ENCODE measurements at regions not wholly inside any gene's neighbourhood (a gene's known extent, or its start where the extent isn't known, plus 50 kb on each side); places are given as distances from the start of the nearest gene placed in this dataset.

GRCh38 chr4:41420541-41420940 is 117.4 kb upstream of the LIMCH1 start:
- Histone ChIP-seq H3K9me3 (ENCODE audit: control insufficient read depth in 2 of 2, insufficient read depth in 1 of 2, low read depth in 1 of 2, low read length in 1 of 2) (no peaks in the 10 kb centered on the region), H3K27ac (ENCODE audit: low read depth in 1 of 3, low read length in 2 of 3) (no peak overlapping the region), H3K4me3 (ENCODE audit: low read depth in 1 of 3, low read length in 3 of 3) (no peak overlapping the region), H3K4me1 (ENCODE audit: control insufficient read depth in 3 of 3, insufficient read depth in 2 of 3, low read depth in 1 of 3, low read length in 2 of 3) (peaks cover 0 to 4% (median 0%) of the 10 kb centered on the region in 3 donors), H3K27me3 (ENCODE audit: control insufficient read depth in 3 of 3, insufficient read depth in 3 of 3, low read length in 3 of 3) (peaks cover 0 to 2% (median 0%) of the 10 kb centered on the region in 3 donors), H3K36me3 (ENCODE audit: control insufficient read depth in 3 of 3, insufficient read depth in 2 of 3, low read depth in 1 of 3, low read length in 3 of 3) (no peaks in the 10 kb centered on the region)
- FAIRE-seq (no peak), DNase-seq (no peak)
- WGBS, 3 donors: 66 to 78% (median 73%) methylated on average over 6 of the region's 6 CpGs

DNA sequence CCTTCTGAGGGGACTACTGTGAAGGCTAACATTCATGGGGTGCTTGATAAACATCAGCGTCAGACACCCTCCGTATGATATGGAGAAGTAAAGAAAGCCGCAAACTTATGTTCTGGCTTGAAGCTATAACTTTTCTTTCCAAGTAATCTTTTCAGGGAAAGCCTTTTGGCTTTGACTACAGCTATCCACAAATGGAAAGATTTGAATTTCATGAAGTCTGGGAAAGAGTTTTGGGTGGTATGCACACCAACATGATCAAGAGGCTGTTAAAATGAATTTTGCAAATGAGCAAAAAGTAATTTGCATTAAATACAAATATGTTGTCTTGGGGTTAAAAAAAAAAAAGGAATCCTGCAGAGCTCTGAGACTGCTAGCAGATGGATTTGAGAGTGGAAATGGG is 114.8 kb upstream of the LIMCH1 start:
- no peaks in the 10 kb centered on the region for H3K36me3 ChIP-seq (ENCODE audit: control insufficient read depth in 3 of 3, insufficient read depth in 2 of 3, low read depth in 1 of 3, low read length in 3 of 3)
- H3K27ac ChIP-seq (ENCODE audit: low read depth in 1 of 3, low read length in 2 of 3): no peak overlapping the region
- DNase-seq (no peak), FAIRE-seq (no peak)
- no peaks in the 10 kb centered on the region for H3K9me3 ChIP-seq (ENCODE audit: control insufficient read depth in 2 of 2, insufficient read depth in 1 of 2, low read depth in 1 of 2, low read length in 1 of 2)
- H3K4me3 ChIP-seq (ENCODE audit: low read depth in 1 of 3, low read length in 3 of 3): no peak overlapping the region
- peaks cover 0 to 4% (median 0%) of the 10 kb centered on the region in 3 donors for H3K27me3 ChIP-seq (ENCODE audit: control insufficient read depth in 3 of 3, insufficient read depth in 3 of 3, low read length in 3 of 3)
- peaks cover 0 to 4% (median 0%) of the 10 kb centered on the region in 3 donors for H3K4me1 ChIP-seq (ENCODE audit: control insufficient read depth in 3 of 3, insufficient read depth in 2 of 3, low read depth in 1 of 3, low read length in 2 of 3)
- WGBS, 3 donors: 86 to 91% (median 88%) methylated on average over 3 of the region's 3 CpGs

- Histone ChIP-seq H3K9me3 (ENCODE audit: control insufficient read depth in 2 of 2, insufficient read depth in 1 of 2, low read depth in 1 of 2, low read length in 1 of 2) (no peaks in the 10 kb centered on the region), H3K27ac (ENCODE audit: low read depth in 1 of 3, low read length in 2 of 3) (no peak overlapping the region), H3K27me3 (ENCODE audit: control insufficient read depth in 3 of 3, insufficient read depth in 3 of 3, low read length in 3 of 3) (peaks cover 0 to 4% (median 0%) of the 10 kb centered on the region in 3 donors), H3K4me1 (ENCODE audit: control insufficient read depth in 3 of 3, insufficient read depth in 2 of 3, low read depth in 1 of 3, low read length in 2 of 3) (peaks cover 0 to 4% (median 0%) of the 10 kb centered on the region in 3 donors), H3K36me3 (ENCODE audit: control insufficient read depth in 3 of 3, insufficient read depth in 2 of 3, low read depth in 1 of 3, low read length in 3 of 3) (no peaks in the 10 kb centered on the region), H3K4me3 (ENCODE audit: low read depth in 1 of 3, low read length in 3 of 3) (no peak overlapping the region)
- DNase-seq (no peak), FAIRE-seq (no peak)
Observed at GRCh38 chr4:41424522-41424921, 113.4 kb upstream of the LIMCH1 start.

DNA sequence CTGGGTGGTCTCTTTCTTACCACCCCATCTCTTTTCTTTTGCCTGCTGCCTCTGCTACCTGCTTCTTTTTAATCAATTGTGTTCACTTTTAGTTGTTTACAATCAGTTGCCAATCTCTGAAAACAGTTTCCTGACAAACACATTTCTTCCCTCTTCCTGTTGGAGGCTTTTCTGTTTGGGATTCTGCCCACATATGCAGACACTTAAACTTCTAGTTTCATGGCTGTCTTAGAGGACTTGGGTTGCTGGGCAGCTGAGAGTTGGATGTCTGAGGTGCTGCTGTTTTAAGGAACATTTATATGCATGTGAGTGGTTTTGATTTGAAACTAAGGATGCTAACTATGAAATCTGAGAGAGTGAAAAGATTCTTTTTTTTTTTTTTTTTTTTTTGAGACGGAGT is 112.3 kb upstream of the LIMCH1 start:
- FAIRE-seq: no peak
- H3K27ac ChIP-seq (ENCODE audit: low read depth in 1 of 3, low read length in 2 of 3): no peak overlapping the region

DNA sequence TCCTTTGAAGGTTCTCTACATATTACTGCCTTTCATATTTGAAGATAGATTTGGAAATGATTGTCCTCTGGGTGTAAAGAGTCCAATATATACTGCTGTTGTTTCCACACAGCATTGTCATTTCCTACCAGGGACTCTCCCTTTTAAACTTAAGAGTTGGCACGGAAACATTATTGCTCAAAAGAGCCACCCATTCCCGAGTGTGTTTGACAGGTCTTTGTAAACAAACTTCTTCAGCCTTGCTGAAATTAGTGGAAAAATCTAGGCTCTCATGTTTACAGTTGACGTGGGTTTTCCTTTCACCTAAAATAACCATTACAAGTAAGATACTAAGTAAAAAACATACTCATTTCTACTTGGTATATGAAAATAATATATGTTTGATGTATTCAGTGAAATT is 111.4 kb upstream of the LIMCH1 start:
- WGBS, 3 donors: 29 to 34% (median 33%) methylated on average over 3 of the region's 3 CpGs
- H3K4me1 ChIP-seq (ENCODE audit: control insufficient read depth in 3 of 3, insufficient read depth in 2 of 3, low read depth in 1 of 3, low read length in 2 of 3): peaks cover 0 to 4% (median 0%) of the 10 kb centered on the region in 3 donors
- H3K36me3 ChIP-seq (ENCODE audit: control insufficient read depth in 3 of 3, insufficient read depth in 2 of 3, low read depth in 1 of 3, low read length in 3 of 3): no peaks in the 10 kb centered on the region
- H3K4me3 ChIP-seq (ENCODE audit: low read depth in 1 of 3, low read length in 3 of 3): no peak overlapping the region
- FAIRE-seq: no peak
- H3K9me3 ChIP-seq (ENCODE audit: control insufficient read depth in 2 of 2, insufficient read depth in 1 of 2, low read depth in 1 of 2, low read length in 1 of 2): no peaks in the 10 kb centered on the region
- peak overlapping the region in 1 of 3 donors; percentile 47 for H3K27ac ChIP-seq (ENCODE audit: low read depth in 1 of 3, low read length in 2 of 3)
- no peak for DNase-seq
- H3K27me3 ChIP-seq (ENCODE audit: control insufficient read depth in 3 of 3, insufficient read depth in 3 of 3, low read length in 3 of 3): peaks cover 0 to 4% (median 0%) of the 10 kb centered on the region in 3 donors

More for the DNA sequence above, 112.3 kb upstream of the LIMCH1 start:
- Histone ChIP-seq H3K4me1 (ENCODE audit: control insufficient read depth in 3 of 3, insufficient read depth in 2 of 3, low read depth in 1 of 3, low read length in 2 of 3) (peaks cover 0 to 4% (median 0%) of the 10 kb centered on the region in 3 donors), H3K9me3 (ENCODE audit: control insufficient read depth in 2 of 2, insufficient read depth in 1 of 2, low read depth in 1 of 2, low read length in 1 of 2) (no peaks in the 10 kb centered on the region), H3K36me3 (ENCODE audit: control insufficient read depth in 3 of 3, insufficient read depth in 2 of 3, low read depth in 1 of 3, low read length in 3 of 3) (no peaks in the 10 kb centered on the region), H3K4me3 (ENCODE audit: low read depth in 1 of 3, low read length in 3 of 3) (no peak overlapping the region), H3K27me3 (ENCODE audit: control insufficient read depth in 3 of 3, insufficient read depth in 3 of 3, low read length in 3 of 3) (peaks cover 0 to 4% (median 0%) of the 10 kb centered on the region in 3 donors)
- no peak for DNase-seq
- no CpG with 5 or more reads among the region's 1 CpG for WGBS, 3 donors

GRCh38 chr4:41427306-41427882 is 110.6 kb upstream of the LIMCH1 start:
- DNase-seq (no peak), FAIRE-seq (no peak)
- 42 to 46% (median 42%) methylated on average over 7 of the region's 7 CpGs for WGBS, 3 donors
- no peaks in the 10 kb centered on the region for H3K9me3 ChIP-seq (ENCODE audit: control insufficient read depth in 2 of 2, insufficient read depth in 1 of 2, low read depth in 1 of 2, low read length in 1 of 2)
- peaks cover 0 to 4% (median 0%) of the 10 kb centered on the region in 3 donors for H3K4me1 ChIP-seq (ENCODE audit: control insufficient read depth in 3 of 3, insufficient read depth in 2 of 3, low read depth in 1 of 3, low read length in 2 of 3)
- peak overlapping the region in 2 of 3 donors; percentile 1 to 64 for H3K27ac ChIP-seq (ENCODE audit: low read depth in 1 of 3, low read length in 2 of 3)
- H3K36me3 ChIP-seq (ENCODE audit: control insufficient read depth in 3 of 3, insufficient read depth in 2 of 3, low read depth in 1 of 3, low read length in 3 of 3): no peaks in the 10 kb centered on the region
- H3K4me3 ChIP-seq (ENCODE audit: low read depth in 1 of 3, low read length in 3 of 3): no peak overlapping the region
- H3K27me3 ChIP-seq (ENCODE audit: control insufficient read depth in 3 of 3, insufficient read depth in 3 of 3, low read length in 3 of 3): peaks cover 0 to 4% (median 0%) of the 10 kb centered on the region in 3 donors

GRCh38 chr4:41427931-41428600 is 109.9 kb upstream of the LIMCH1 start:
- H3K4me1 ChIP-seq (ENCODE audit: control insufficient read depth in 3 of 3, insufficient read depth in 2 of 3, low read depth in 1 of 3, low read length in 2 of 3): peaks cover 0 to 4% (median 0%) of the 10 kb centered on the region in 3 donors
- FAIRE-seq (no peak), DNase-seq (no peak)
- peaks cover 0 to 4% (median 0%) of the 10 kb centered on the region in 3 donors for H3K27me3 ChIP-seq (ENCODE audit: control insufficient read depth in 3 of 3, insufficient read depth in 3 of 3, low read length in 3 of 3)
- H3K4me3 ChIP-seq (ENCODE audit: low read depth in 1 of 3, low read length in 3 of 3): no peak overlapping the region
- H3K9me3 ChIP-seq (ENCODE audit: control insufficient read depth in 2 of 2, insufficient read depth in 1 of 2, low read depth in 1 of 2, low read length in 1 of 2): no peaks in the 10 kb centered on the region
- H3K36me3 ChIP-seq (ENCODE audit: control insufficient read depth in 3 of 3, insufficient read depth in 2 of 3, low read depth in 1 of 3, low read length in 3 of 3): no peaks in the 10 kb centered on the region
- WGBS, 3 donors: 24 to 40% (median 29%) methylated on average over 3 of the region's 3 CpGs
- no peak overlapping the region for H3K27ac ChIP-seq (ENCODE audit: low read depth in 1 of 3, low read length in 2 of 3)

GRCh38 chr4:41428601-41429279 is 109.2 kb upstream of the LIMCH1 start:
- Histone ChIP-seq H3K36me3 (ENCODE audit: control insufficient read depth in 3 of 3, insufficient read depth in 2 of 3, low read depth in 1 of 3, low read length in 3 of 3) (no peaks in the 10 kb centered on the region), H3K9me3 (ENCODE audit: control insufficient read depth in 2 of 2, insufficient read depth in 1 of 2, low read depth in 1 of 2, low read length in 1 of 2) (no peaks in the 10 kb centered on the region), H3K27me3 (ENCODE audit: control insufficient read depth in 3 of 3, insufficient read depth in 3 of 3, low read length in 3 of 3) (peaks cover 0 to 4% (median 0%) of the 10 kb centered on the region in 3 donors), H3K4me1 (ENCODE audit: control insufficient read depth in 3 of 3, insufficient read depth in 2 of 3, low read depth in 1 of 3, low read length in 2 of 3) (peaks cover 0 to 4% (median 0%) of the 10 kb centered on the region in 3 donors), H3K4me3 (ENCODE audit: low read depth in 1 of 3, low read length in 3 of 3) (no peak overlapping the region), H3K27ac (ENCODE audit: low read depth in 1 of 3, low read length in 2 of 3) (no peak overlapping the region)
- 45 to 67% (median 57%) methylated on average over 8 of the region's 8 CpGs for WGBS, 3 donors
- no peak for DNase-seq
- no peak for FAIRE-seq
